DOHH2 (cell line): ENCODE measurements at regions not wholly inside any gene's neighbourhood (a gene's known extent, or its start where the extent isn't known, plus 50 kb on each side); places are given as distances from the start of the nearest gene placed in this dataset.
A peak's percentile ranks its signal among the peaks of the same experiment; 100 is the strongest.

ENCODE experiments used
- CTCF ChIP-seq: fragments of 200-600 bp; sonication (generic); IDR thresholded peaks from one replicate; pipeline ENCODE4 v1.5.1; 2014; ENCODE audit warnings: antibody characterized with exemption, mild to moderate bottlenecking, low read depth, low read length; ENCODE audit not compliant: poor library complexity, severe bottlenecking
- EZH2phosphoT487 ChIP-seq: fragments of 200-600 bp; sonication (generic); IDR thresholded peaks from 2 replicates; pipeline ENCODE4 v1.6.1; 2017; ENCODE audit warnings: borderline replicate concordance, mild to moderate bottlenecking, antibody characterized with exemption, low read length, moderate library complexity, mixed read lengths

GRCh38 chr9:536597-537511 is 304.6 kb upstream of the DMRT1 start:
- TF ChIP-seq CTCF, result peak; percentile 26
- no peak for TF ChIP-seq EZH2phosphoT487
